ENCODE measurements at regions not wholly inside any gene's neighbourhood (a gene's known extent, or its start where the extent isn't known, plus 50 kb on each side); places are given as distances from the start of the nearest gene placed in this dataset.
"Not testable (repeated sequence)": the region's sequence is repeated elsewhere in the genome, so short reads cannot be mapped to it uniquely, and the experiment has no call there.

- Histone ChIP-seq H3K36me3 (ENCODE audit: insufficient read depth, low read length) (no peaks in the 10 kb centered on the region), H3K9me2 (ENCODE audit: insufficient read depth, low read length) (no peaks in the 10 kb centered on the region), H3K4me3 (ENCODE audit: low read depth, low read length, poor library complexity, severe bottlenecking) (no peak overlapping the region), H3K4me2 (ENCODE audit: low read length) (no peak overlapping the region), H4K20me1 (ENCODE audit: insufficient read depth, low read length) (no peaks in the 10 kb centered on the region), H2AFZ (ENCODE audit: low read length) (no peak overlapping the region), H3K9me3 (ENCODE audit: low read length) (no peaks in the 10 kb centered on the region), H3K4me1 (ENCODE audit: insufficient read depth, low read length, poor library complexity, severe bottlenecking) (no peaks in the 10 kb centered on the region), H3K79me2 (ENCODE audit: insufficient read depth, low read depth, low read length) (no peaks in the 10 kb centered on the region), H3K27ac (ENCODE audit: low read depth, low read length, poor library complexity, severe bottlenecking) (no peak overlapping the region)
- TF ChIP-seq, protein P1, sequence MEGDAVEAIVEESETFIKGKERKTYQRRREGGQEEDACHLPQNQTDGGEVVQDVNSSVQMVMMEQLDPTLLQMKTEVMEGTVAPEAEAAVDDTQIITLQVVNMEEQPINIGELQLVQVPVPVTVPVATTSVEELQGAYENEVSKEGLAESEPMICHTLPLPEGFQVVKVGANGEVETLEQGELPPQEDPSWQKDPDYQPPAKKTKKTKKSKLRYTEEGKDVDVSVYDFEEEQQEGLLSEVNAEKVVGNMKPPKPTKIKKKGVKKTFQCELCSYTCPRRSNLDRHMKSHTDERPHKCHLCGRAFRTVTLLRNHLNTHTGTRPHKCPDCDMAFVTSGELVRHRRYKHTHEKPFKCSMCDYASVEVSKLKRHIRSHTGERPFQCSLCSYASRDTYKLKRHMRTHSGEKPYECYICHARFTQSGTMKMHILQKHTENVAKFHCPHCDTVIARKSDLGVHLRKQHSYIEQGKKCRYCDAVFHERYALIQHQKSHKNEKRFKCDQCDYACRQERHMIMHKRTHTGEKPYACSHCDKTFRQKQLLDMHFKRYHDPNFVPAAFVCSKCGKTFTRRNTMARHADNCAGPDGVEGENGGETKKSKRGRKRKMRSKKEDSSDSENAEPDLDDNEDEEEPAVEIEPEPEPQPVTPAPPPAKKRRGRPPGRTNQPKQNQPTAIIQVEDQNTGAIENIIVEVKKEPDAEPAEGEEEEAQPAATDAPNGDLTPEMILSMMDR (conservative IDR thresholded peaks at IDR 0.05; ENCODE audit: low read length), result no peak
- TF ChIP-seq EZH2phosphoT487 (IDR thresholded peaks at IDR 0.05; ENCODE audit: borderline replicate concordance, low read depth, low read length), result no peak
- ChIA-PET POLR2A (no interaction called here), CTCF (ENCODE audit: unreplicated experiment) (no interaction called here)
- no peak for DNase-seq (ENCODE audit: low spot score)
- BruUV-seq (replicated peaks), result no TSS peak
- intact Hi-C loops (cut with micrococcal nuclease; ENCODE audit: unreplicated experiment), result no loop called here
Measured at GRCh38 chr1:100816049-100816448, 78.6 kb downstream of the EXTL2 start.

DNA sequence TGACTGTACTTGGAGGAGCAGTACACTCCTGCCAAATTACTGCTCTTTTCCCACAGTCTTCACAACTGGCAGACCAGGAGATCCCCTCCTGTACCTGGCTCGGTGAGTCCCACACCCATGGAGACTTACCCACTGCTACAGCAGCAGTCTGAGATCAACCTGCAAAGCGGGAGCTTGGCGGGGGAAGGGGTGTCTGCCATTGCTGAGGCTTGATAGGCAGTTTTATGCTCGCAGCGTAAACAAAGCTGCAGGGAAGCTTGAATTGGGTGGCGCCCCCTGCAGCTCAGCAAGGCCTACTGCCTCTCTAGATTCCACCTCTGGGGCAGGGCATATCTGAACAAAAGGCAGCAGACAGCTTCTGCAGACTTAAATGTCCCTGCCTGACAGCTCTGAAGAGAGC is 74.4 kb downstream of the EXTL2 start:
- BruUV-seq (replicated peaks); H3K4me3 ChIP-seq (ENCODE audit: low read depth, low read length, poor library complexity, severe bottlenecking); intact Hi-C loops (cut with micrococcal nuclease; ENCODE audit: unreplicated experiment); H2AFZ ChIP-seq (ENCODE audit: low read length); H3K4me1 ChIP-seq (ENCODE audit: insufficient read depth, low read length, poor library complexity, severe bottlenecking); H3K27ac ChIP-seq (ENCODE audit: low read depth, low read length, poor library complexity, severe bottlenecking); H4K20me1 ChIP-seq (ENCODE audit: insufficient read depth, low read length); CTCF ChIA-PET (ENCODE audit: unreplicated experiment); H3K79me2 ChIP-seq (ENCODE audit: insufficient read depth, low read depth, low read length); H3K9me2 ChIP-seq (ENCODE audit: insufficient read depth, low read length); H3K9me3 ChIP-seq (ENCODE audit: low read length); H3K36me3 ChIP-seq (ENCODE audit: insufficient read depth, low read length); DNase-seq (ENCODE audit: low spot score); H3K4me2 ChIP-seq (ENCODE audit: low read length): not testable (repeated sequence)
- POLR2A ChIA-PET, result interaction anchor here (0.6 to 1.9 kb wide), 3 partner anchors 10 to 518 kb away, joined by 3 to 6 read pairs (median 3); no protein-coding TSS in a partner anchor

- intact Hi-C loops (cut with micrococcal nuclease; ENCODE audit: unreplicated experiment); H4K20me1 ChIP-seq (ENCODE audit: insufficient read depth, low read length): not testable (repeated sequence)
Measured at GRCh38 chr1:100821919-100822318, 72.7 kb downstream of the EXTL2 start.

More at GRCh38 chr1:100821919-100822318, 72.7 kb downstream of the EXTL2 start:
- H3K4me3 ChIP-seq (ENCODE audit: low read depth, low read length, poor library complexity, severe bottlenecking); H3K4me1 ChIP-seq (ENCODE audit: insufficient read depth, low read length, poor library complexity, severe bottlenecking); DNase-seq (ENCODE audit: low spot score); H3K27ac ChIP-seq (ENCODE audit: low read depth, low read length, poor library complexity, severe bottlenecking); BruUV-seq (replicated peaks); H2AFZ ChIP-seq (ENCODE audit: low read length); CTCF ChIA-PET (ENCODE audit: unreplicated experiment); H3K9me3 ChIP-seq (ENCODE audit: low read length); H3K36me3 ChIP-seq (ENCODE audit: insufficient read depth, low read length); H3K4me2 ChIP-seq (ENCODE audit: low read length); H3K79me2 ChIP-seq (ENCODE audit: insufficient read depth, low read depth, low read length); H3K9me2 ChIP-seq (ENCODE audit: insufficient read depth, low read length): not testable (repeated sequence)
- POLR2A ChIA-PET, result interaction anchor here (0.6 to 0.9 kb wide), 2 partner anchors 56 to 362 kb away, joined by 3 read pairs; no protein-coding TSS in a partner anchor

Data from OCI-LY7 (cell line).